HG02571 (cell line): ENCODE measurements at regions not wholly inside any gene's neighbourhood (a gene's known extent, or its start where the extent isn't known, plus 50 kb on each side); places are given as distances from the start of the nearest gene placed in this dataset.
A peak's percentile ranks its signal among the peaks of the same experiment; 100 is the strongest.

Experiments
- ATAC-seq: cut with Tn5 transposase; IDR thresholded peaks from one replicate; pipeline ENCODE4 v1.9.1; 2021; ENCODE audit warnings: mild to moderate bottlenecking, moderate library complexity; ENCODE audit not compliant: unreplicated experiment

DNA sequence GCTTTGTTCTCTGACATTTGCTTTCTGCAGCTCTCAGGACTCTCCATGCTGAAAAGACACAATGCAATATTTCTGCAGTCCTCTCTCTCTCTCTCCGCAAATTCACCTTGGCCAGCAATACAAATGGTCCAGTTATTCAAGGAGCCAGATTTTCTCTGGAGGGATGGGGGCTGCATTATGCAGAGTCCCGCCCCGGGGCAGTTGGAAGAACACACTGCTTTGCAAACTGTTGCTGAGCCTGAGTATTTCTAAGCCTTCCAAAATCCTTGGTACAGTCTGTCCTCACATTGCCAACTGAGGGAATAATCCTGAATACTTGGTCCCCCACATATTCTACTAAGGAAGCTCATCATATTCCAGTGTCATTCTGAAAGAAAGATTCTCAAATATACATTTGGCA is 94.3 kb upstream of the ZC3H12C start:
- ATAC-seq, result no peak

DNA sequence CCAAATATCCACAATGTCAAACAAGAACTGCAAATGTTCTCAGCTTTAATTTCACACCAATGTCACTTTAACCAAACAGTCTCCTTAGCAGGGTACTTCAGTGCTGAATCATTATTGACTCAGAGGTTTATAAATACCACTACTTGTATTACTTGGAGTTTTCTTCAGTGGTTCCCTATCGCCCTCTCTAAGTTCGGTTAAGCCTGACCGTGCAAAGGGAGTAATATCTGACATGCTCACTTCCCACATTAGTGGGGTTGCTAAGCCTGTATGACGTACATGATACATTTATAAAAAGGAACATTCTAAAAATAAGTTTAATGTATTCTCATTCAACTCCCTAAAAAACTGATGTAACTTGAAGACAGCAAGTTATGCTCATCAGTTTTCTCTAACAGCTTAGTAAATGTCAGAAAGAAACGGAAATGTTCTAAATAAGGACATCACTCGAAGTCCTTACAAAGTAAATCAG is 93.1 kb upstream of the ZC3H12C start:
- peak; percentile 89 for ATAC-seq

DNA sequence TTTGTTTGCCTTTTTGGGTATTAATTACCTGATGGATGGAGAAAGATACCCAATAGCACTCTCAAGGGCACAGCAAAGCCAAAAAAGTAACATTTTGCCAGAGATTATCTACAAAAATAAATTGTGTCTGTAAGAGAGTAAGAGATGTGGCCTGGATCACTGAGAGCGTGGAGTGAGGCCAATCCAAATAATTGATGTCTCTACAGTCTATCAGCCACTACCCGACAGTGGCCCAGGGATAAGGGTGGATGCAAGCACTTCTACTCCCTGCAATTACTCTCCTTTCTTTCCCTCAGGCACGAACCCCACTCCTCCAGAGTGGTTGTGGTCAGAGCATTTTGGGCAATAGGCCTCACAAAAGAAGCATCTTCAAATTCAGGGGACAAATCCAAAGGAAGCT is 92.3 kb upstream of the ZC3H12C start:
- no peak for ATAC-seq

DNA sequence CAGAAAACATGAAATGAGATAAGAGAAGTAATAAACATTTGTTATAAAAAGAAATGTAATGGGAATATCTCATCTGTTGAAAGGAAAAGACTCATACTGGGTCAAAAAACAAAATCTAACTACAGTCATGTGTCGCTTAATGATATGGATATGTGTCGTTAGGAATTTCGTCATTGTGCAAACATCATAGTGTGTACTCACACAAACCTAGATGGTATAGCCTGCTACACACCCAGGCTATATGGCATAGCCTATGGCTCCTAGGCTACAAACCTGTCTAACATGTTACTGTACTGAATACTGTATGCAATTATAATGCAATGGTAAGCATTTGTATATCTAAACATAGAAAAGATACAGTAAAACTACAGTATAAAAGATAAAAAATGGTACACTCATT is 89.8 kb upstream of the ZC3H12C start:
- ATAC-seq, result no peak

DNA sequence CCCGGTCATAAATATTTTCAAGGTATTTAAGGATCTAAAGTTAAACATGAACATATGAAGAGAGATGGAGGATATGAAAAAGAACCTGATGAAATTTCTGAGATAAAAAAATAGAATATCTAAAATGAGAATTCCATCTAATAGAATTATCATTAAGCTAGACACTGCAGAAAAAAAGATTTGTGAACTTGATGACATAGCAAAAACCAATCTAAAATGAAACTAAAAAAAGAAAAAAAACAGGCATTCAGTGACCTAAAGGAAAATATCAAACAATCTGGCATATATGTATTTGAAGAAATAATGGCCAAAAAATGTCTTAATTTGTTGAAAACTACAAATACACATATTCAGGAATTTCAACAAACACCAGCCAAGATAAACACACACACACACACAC is 81.6 kb upstream of the ZC3H12C start:
- ATAC-seq, result no peak

DNA sequence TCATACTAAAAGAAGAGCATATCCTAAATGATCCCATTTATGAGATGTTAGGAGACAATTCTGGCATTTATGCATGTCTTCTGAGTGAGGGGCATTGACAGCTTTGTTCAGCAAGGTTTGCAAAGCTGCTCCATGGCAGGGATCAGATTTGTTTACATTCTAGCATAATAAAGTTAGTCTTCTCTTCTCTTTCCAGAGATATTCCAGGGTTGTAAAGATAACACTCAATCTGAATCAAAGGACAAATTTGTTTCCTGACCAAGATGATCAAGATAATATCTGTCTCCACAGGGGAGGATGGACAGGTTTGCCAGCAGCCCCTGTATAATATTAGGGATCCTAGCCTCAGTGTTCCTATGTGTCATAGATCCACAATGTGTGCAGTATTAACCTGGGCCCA is 77.5 kb upstream of the ZC3H12C start:
- ATAC-seq, result no peak

DNA sequence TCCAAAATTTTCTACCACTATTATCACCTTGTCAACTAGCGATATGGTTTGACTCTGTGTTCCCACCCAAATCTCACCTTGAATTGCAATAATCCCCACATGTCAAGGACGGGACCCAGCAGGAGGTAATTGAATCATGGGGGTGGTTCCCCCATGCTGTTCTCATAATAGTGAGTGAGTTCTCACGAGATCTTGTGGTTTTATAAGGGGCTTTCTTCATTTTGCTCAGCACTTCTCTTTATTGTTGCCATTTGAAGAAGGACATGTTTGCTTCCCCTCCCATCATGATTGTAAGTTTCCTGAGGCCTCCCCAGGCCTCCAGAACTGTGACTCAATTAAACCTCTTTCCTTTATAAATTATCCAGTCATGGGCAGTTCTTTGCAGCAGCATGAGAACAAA is 73.5 kb upstream of the ZC3H12C start:
- ATAC-seq, result no peak

DNA sequence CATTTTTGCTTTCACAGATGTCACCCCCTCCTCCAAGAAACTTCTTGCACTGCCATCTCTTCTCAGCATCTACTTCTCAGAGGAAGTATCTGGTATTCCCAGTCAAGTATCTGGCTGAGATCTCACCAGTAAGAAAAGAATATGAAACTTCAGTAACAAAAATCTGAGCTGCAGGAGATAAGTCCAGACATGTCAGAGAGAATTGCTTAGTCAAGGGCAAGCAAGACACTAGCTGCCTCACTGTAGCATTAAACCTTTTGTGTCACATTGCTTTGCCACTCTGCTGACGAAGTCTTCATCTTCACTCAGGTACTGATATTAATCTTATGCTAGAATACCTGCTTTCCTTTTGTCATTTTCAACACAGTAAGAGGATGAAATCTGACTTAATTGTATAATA is 70.6 kb upstream of the ZC3H12C start:
- no peak for ATAC-seq

DNA sequence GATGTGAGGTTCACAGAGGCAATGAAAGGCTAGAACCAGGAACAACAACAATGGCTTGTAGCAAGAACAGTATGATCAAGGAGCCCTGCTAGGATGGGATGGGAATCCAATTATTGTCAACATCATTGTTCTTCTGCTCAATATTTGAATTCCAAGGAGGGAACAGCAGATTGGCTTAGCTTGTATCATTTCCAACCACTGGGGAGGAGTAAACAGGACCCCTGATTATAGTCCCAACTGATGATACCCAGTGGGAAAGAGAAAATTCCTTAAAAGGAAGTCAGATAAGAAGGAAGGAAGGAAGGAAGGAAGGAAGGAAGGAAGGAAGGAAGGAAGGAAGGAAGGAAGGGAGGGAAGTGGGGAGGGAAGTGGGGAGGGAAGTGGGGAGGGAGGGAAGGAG is 69.5 kb upstream of the ZC3H12C start:
- ATAC-seq, result no peak

DNA sequence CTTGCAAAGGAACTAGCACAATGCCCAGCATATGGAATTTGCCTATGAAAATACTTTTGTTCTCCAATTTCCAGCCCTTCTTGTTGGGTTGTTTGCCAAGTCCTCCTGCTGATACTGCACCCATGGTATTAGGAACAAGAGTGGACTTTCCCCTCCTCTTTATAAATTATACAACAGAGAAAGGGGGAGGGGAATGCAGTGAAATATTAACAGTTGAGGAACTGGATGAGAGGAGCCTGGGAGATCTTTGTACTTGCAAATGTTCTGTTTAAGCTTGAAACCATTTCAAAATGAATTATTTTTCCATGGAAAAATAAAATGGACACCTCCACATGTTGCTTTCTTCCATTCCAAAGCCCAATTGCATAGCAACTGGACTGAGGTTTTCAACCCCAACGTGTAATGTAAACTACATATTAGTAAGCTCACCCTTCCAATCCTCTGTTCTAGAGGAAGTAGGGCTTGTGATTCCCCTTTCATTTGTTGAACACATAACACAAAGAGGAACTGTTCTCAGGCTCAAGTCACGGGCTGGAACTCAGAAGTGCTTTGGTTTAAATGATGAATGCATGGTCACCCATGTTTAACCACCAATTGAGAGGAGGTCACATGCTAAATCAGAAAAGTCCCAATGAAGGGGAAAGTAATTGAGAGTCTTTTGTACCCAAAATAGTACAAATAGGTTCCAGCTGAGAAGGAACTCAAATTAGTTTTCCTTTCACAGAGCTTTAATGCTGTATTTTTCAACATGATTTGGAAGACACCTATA is 66.2 kb upstream of the ZC3H12C start:
- peak; percentile 83 for ATAC-seq

DNA sequence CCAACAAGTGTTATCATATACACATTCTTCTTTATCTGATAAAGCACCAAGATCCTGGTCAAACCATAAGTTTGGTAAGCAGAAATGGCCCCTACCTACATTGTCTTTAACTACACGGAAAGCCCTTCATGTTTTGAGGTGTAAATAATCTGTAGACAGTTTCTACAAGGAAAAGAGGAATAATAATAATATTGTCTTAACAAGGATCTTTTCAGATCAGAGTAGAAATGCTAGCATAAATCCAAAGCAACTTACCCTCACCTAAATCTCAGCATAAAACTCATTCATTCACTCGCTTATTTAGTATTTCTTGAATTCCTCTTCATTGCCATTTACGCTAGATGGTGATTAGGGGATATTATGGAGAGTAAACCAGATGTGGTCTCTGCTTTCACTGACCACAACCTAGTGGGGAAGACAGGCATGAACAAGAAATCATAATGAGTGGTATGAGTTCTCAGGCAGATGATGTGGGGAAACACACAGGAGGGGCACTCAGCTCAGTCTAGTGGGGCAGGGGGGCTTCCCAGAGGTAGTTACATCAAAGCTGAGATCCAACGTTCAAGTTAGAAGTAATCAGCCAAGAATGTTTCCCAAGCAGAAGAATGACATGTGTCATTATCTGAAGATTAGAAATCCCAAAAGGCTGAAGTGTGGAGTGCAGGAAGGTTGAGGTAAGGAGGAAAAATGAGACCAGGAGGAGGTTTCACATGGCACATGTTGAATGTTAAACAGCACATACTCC is 65.4 kb upstream of the ZC3H12C start:
- ATAC-seq, result peak; percentile 36

DNA sequence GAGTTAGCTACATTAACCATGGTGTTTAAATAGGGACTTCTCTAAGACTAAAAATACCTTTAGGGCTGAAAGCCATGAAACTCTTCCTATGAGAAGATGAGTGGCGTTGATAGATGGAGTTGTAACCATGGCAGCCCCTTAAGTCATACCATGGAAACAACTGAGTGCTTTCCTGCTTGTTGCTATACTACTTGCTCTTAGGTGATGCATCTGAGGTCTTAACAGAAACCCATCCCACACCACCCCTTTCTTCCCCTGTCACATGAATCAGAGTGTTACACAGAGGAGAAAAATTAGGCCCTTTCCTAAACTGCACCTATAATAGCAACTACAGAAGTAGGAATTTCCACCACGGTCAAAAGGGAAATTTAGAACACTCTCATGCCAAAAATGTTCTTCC is 64.3 kb upstream of the ZC3H12C start:
- no peak for ATAC-seq

DNA sequence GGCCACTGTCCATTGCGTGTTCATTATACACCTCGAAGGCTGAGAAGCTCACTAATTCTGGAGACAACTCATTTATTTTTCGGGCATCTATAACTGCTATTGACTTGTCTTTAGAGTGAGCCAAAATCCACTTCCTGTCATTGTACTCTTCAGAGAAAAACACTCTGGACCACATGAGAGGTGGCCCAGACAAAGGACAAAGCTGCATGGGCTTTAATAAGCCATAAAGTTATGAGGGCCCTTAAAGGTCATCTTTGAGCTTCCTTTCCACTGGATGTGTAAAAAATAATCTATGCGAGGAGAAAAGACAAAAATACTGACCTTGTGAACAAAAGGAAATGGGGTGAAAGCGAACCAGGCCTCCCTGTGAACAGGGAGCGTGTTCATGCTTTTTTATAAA is 63.5 kb upstream of the ZC3H12C start:
- no peak for ATAC-seq

DNA sequence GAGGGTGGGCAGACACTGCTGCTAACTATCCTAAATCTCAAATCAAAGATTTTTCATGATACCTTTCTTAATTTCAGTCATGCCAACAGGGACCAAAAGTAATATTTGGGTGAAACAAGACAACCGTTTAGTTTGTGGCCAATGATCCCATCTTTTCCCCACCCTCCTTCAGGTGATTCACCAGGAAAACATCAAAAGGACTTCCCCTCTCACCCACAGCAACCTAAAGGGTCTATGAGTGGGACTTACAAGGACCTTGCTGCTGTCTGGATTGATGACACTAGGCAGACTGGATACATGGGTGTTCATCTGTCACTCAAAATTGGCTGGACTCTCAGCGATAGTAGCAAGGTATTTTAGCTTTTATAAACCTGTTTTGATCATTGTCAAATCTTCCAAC is 62.0 kb upstream of the ZC3H12C start:
- no peak for ATAC-seq

DNA sequence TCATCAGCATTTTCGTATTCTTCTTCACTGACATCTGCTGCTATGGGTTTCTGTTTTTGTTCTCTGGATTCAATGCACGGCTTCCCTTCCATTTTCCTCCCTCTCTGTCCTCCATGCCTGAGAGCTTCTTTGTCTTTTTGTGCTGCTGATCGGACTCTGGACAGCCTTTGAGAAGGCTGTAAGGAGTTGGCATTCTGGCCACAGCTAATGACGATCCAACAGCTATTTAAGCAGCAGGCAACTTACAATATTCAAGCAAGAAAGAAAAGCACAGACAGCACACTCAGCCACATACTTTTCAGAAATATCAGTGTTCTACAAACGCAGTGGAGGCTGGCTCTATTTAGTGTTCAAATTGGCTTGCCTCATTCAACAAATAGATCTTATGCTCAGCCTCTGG is 60.9 kb upstream of the ZC3H12C start:
- ATAC-seq, result no peak

DNA sequence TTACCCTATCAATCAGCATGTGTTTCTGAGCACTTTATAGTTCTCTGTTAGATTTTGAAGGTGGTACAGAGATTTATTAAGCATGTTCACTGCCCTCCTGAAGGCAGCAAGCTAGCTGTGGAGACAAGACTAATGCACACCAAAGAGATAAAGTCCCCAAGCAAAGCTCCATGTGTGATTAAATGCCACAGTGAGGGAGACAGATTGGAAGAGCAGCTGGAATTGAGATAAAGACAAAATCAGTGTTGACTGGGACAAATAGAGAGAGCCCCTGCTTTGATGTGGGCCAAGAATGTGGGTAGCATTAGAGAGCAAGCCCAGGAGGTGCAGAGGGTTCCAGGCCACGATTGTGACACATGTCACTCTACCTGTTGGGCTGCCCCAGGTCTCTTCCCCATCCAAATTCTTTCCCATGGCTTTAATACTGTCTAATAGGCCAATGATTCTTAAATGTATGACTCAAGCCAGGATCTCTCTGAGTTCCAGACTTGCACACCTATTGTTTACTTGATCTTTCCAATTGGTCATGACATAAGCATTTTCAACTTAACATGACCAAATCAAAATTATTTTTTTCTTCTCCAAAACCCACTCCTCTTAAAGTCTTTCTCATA is 60.1 kb upstream of the ZC3H12C start:
- no peak for ATAC-seq

DNA sequence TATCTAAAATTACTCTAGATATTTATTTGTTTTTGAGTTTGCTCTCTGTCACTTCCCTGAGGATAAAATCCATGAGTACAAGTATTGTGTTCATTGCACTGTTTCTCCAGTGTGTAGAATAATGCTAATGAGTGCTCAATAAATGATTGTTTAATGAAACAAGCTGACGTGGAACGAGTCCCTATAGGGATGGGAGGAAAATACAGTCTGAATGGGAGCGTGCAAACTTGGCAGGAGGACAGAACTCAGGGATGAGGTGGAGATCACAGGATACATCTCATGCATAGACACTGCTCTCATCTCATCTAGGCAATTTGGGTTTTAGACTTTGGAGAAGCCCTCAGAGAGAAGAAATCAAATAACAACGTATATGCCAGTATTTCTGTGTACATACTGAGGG is 58.4 kb upstream of the ZC3H12C start:
- no peak for ATAC-seq

DNA sequence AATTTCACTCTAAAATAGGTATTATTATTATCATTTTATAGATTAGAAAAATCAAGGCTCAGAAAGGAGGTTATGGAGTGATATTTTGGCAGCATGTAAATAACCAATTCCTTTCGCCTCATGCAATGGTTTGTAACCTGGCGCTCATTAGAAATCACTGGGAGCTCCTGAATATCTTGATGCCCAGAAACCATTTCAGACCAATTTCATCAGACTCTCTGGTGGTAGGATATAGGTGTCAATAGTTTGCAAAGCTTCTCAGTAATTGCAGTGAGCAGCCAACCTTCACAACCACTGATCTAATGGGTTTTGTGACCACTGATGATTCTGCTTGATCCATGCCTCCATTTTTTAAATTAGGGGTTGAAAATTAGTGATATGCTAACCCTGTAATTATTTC is 57.8 kb upstream of the ZC3H12C start:
- no peak for ATAC-seq

DNA sequence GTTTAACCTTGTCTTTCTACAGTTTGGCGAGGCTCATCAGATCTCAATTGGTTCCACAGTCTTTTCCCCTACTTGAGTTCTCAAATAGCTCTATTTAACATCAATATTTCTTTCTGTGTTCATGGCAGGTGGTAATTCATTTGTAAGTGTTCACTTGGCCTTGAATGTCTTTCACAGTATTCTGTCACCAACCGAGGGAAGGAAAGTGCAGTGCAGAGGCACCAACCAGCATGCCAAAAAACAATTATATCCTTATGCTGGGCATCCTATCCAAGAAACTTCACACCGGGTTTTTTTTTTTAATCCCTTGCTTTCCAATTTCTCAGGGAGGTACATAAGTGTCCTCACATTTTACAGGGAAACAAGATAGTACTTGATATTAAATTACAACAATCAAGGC is 55.0 kb upstream of the ZC3H12C start:
- no peak for ATAC-seq
